ENCODE measurements at regions not wholly inside any gene's neighbourhood (a gene's known extent, or its start where the extent isn't known, plus 50 kb on each side); places are given as distances from the start of the nearest gene placed in this dataset.

- no peak for TF ChIP-seq CTCF (IDR thresholded peaks at IDR 0.05; ENCODE audit: insufficient read depth, low read depth, low read length)
- no peak for TF ChIP-seq EZH2 (IDR thresholded peaks at IDR 0.05; ENCODE audit: insufficient read depth, low read length)
These were observed 853.2 kb upstream of the INTU start for GRCh38 chr4:126779436-126780166.
